GDM1 (cell line): ENCODE measurements at regions not wholly inside any gene's neighbourhood (a gene's known extent, or its start where the extent isn't known, plus 50 kb on each side); places are given as distances from the start of the nearest gene placed in this dataset.
"Not testable (repeated sequence)": the region's sequence is repeated elsewhere in the genome, so short reads cannot be mapped to it uniquely, and the experiment has no call there.

Experiments
- DNase-seq: peaks from one replicate; lab custom pipeline; 2025; lab: John Stamatoyannopoulos, UW

- no peak for DNase-seq
These were observed 262.1 kb downstream of the EIPR1 start for GRCh38 chr2:3115301-3116042.

DNA sequence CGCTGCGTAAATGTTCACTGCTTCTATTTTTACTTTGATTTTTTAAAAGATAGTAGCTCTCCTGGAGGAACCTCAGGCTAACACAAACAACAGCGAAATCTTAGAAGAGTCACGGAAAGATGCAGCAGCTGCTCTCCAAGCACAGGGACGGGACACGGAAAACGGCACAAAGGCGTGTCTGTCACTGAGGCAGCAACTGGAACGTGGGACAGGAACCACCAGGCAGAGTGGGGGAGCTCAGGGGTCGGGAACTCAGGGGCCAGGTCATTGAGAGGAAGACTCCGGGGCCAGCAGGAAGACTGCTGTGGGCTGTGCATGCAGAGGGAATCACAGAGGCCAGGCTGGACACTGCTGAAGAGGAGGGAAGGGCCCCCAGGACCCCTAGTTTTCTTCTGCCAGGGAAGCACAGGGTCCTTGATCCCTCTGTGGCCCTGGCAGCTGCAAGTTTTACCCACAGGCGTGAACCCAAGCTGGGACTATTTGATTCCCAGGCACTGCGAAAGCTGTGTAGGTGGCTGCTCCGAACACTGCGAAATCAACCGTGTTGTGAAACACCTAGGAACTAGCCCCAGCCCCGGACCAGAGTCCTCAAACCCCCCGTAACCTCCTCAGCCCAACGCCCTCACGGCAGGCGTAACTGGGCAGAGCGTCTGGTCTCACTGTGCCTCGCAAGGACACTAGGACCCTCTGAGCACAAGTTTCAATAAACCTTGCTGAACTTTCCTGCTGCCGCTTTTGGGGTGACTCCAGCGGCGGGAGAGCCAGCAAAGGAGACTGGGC, 263.0 kb downstream of the EIPR1 start:
- no peak for DNase-seq

- DNase-seq = no peak
These were observed 263.8 kb downstream of the EIPR1 start for GRCh38 chr2:3113769-3114168.

DNA sequence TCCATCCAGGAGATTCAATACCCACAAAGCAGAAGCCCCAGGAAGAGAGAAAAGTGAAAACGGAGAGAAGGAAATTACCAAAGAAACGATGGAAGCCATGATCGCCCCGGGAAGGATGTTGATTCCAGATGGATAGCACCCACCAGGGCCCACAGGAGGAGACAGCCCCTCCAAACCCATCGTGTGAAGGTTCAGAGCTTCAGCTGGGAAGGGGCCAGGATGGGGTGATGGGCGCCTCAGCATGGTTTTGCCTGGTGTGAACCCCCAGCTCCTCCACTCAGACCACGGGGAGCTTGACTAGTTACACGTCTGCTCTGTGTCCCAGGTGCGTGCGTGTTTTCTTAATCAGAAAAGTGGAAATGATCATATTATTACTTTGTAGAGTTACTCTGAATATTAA, 264.5 kb downstream of the EIPR1 start:
- no peak for DNase-seq

GRCh38 chr2:3112553-3112952, 265.1 kb downstream of the EIPR1 start:
- DNase-seq = no peak

GRCh38 chr2:3112131-3112530, 265.5 kb downstream of the EIPR1 start:
- no peak for DNase-seq

GRCh38 chr2:3110994-3111666, 266.5 kb downstream of the EIPR1 start:
- DNase-seq = no peak

- no peak for DNase-seq
These were observed 267.1 kb downstream of the EIPR1 start for GRCh38 chr2:3110555-3110954.

- no peak for DNase-seq
These were observed 268.6 kb downstream of the EIPR1 start for GRCh38 chr2:3108710-3109702.

DNA sequence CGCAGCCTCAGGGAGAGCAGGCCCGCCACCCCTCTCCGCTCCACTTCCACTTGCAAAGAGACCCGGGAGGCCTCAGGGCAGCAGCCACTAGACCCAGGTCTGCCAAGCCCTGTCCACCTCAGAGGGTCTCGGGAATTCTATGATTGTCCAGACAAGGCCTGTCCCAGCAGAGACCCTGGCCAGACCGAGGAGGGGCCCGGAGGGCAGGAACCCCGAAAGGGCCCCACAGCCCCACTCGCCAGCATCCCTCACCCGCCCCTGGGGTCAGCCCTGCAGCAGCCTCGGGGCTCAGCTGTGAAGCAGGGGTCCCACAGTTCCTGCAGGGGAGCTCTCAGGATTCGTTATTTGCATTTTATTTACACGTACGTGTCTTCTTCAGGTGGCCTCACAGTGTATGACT, 269.5 kb downstream of the EIPR1 start:
- DNase-seq = no peak

- DNase-seq = no peak
These were observed 270.1 kb downstream of the EIPR1 start for GRCh38 chr2:3107567-3107966.

- DNase-seq = no peak
These were observed 271.6 kb downstream of the EIPR1 start for GRCh38 chr2:3105814-3106569.

GRCh38 chr2:3104958-3105813, 272.4 kb downstream of the EIPR1 start:
- DNase-seq = not testable (repeated sequence)

- no peak for DNase-seq
These were observed 273.4 kb downstream of the EIPR1 start for GRCh38 chr2:3104261-3104660.

DNA sequence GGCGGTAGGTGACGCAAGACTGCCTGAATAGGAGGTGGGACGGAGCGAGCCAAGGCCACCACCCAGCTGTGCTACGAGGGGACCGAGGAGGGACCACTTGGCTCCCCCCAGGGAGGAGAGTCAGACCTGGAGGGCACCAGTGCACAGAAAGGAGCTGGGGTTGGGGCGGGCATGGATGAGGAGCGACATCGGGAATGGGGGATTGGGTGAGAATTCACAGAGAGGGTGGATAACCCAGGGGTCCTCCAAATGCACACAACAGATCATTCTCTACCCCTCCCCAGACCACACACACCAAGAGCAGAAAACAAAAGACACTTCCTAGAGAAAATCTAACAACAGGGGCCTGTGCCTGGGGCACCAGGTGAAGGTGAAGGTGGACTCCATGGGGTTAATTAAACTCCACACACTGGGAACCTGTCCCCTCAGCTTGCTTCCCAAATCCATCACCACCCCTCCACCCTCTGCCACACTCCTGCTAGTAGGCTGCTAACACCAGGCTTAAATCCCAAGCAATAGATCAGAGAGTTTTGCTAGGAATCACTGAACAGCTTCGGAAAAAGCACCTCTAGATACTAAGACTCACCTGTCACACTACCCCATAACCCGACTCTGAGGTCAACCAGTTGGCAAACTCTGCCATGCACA, 274.6 kb downstream of the EIPR1 start:
- no peak for DNase-seq

DNA sequence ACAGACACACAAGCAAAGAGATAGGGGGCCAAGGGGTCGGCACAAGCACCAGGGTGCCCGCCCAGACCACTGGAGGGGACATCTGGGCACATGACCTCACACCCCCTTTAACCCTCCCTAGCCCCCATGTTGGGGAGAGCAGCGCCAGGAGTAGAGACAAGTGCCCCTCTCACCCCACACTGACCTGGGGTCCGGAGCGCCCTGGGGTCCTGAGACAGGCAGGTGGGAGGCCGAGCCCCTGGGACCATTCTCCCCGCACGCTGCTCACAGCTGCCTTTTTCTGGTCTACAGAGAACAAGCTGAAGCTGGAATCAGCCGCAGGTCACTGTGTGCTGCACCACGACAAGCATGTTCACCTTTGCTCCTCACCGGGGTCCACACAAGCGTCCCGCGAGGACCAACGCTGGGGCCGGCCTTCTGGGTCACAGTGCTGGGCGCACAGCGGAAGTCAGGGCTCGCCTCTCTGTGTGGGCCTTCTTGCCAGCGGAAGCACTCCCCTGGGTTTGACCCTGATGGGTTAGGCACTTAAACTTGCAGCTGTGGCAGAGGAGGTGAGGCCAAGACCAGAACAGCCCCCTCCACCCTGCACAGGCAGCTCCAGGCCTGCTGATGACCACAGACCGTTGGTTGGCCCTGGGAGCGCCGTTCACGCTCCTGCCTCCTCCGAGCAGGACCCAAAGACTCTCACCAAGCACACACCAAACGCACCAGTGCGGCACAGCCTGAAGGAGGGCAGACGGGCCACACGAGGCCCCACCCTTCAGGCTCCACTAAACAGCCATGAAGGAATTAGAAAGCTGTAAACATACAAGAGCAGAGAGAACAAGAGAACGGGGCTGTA, 275.3 kb downstream of the EIPR1 start:
- no peak for DNase-seq

DNA sequence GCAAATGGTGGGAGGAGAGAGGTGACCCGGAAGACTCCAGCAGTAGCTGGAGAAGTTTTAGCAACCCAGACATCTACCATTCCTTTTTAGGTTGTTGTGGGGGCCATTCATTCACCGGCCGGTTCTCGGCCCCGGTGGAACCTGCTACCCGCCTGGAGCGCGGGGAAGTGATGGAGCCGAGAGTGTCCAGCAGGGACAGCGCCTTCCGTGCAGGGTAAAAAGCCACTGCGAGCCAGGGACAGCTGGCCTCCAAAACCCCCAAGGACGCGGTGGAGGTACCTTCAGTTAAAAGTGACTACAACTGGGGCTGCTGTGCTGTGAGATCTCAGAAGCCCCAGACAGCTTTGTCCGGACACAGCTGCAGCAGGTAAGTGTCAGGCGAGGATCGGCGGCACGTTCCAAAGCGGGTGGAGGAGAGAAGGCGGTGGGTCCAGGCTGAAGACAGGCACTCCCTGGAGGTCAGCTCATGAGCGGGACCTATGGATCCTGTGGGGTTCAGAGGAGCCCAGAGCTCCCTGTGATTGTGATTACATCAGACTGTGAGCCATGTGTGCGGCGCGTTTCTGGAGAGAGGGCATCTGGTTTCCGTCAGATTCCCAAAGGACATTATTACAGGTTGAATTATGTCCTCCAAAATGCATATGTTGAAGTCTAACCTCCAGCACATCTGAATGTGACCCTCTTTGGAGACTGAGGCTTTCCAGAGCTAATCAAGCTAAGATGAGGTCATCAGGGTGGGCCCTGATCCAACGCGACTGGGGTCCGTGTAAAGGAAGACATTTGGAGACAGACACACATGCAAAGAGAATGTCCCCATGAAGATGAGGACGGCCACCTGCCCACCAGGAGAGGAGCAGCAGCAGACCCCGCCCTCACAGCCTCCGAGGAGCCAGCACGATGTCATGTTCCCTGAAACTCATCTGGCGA, 276.3 kb downstream of the EIPR1 start:
- DNase-seq = no peak
